Amygdala (tissue), 56 donors: ENCODE measurements at regions not wholly inside any gene's neighbourhood (a gene's known extent, or its start where the extent isn't known, plus 50 kb on each side); places are given as distances from the start of the nearest gene placed in this dataset.

Source experiments
- DNase-seq, 56 donors: peaks; one replicate each; lab custom pipeline; 2025; lab: John Stamatoyannopoulos, UW

GRCh38 chr5:143569722-143570567 lies 166.5 kb upstream of the NR3C1 start:
- DNase-seq = no peak

- DNase-seq = no peak
These were observed 165.8 kb upstream of the NR3C1 start for GRCh38 chr5:143569213-143569701.

GRCh38 chr5:143567583-143568504 lies 164.4 kb upstream of the NR3C1 start:
- no peak for DNase-seq

GRCh38 chr5:143566139-143566538 lies 162.7 kb upstream of the NR3C1 start:
- DNase-seq = no peak

DNA sequence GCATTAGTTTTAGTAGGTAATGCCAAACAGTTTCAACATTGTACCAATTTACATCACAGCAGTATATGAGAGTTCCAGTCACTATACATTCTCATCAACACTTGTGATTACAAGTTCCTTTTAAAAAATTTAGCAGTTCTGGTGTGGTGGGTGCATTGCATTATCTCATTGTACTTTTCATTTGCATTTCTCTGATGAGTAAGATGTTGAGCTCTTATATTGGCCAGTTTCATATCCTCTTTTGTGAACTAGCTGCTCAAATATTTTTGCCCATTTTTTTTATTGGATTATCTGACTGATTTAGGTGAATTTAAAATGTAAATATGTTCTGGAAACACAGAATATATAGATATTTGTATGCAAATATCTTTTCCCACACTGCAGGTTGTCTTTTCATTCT lies 160.9 kb upstream of the NR3C1 start:
- DNase-seq = no peak

DNA sequence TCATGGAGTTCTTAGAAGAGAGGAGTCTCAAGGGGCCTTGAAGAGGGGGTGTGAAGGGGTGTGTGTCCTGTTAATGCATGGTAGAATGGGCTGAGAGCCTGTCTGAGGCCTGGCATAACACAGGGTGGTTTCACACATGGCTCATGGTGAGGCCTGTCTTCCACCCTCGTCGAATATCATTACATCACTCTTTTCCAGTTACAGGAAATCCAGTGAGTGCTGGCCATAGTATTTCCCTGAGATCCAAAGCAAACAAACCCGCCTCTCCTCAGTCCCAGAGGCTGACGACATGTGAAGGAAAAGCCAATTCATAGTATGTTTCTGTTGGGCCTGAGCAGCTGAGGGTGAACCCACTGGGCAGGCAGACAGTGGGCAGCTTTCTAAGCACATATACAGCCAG lies 159.4 kb upstream of the NR3C1 start:
- no peak for DNase-seq

GRCh38 chr5:143561219-143561618 lies 157.7 kb upstream of the NR3C1 start:
- no peak for DNase-seq

GRCh38 chr5:143560378-143560777 lies 156.9 kb upstream of the NR3C1 start:
- DNase-seq = no peak

DNA sequence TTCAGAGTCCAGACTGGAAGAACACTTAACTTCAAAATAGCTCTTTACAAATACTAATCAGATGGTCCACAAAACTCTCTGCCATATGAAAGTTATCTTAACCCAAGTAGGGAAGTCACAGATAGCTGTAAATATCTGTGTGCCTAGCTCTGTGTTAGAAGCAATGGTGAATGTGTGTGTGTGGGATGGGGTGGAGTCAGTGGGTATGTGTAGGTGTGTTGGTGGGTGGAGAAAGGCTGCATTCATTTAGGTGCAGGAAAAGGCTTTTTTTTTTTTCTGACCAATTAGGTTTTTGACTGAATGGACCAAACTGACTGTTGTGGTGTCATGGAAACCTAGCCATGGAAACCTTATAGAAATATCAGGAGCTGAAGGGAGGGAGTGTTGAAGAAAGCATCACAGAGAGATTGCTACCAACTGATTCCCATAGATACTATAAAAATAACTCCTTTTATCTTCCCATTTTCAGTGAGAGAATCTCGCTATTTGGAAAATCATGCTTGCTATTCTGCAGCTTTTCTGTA lies 156.2 kb upstream of the NR3C1 start:
- DNase-seq = peak in 1 of 56 donors; percentile 12

- DNase-seq = no peak
These were observed 154.6 kb upstream of the NR3C1 start for GRCh38 chr5:143558048-143558447.

DNA sequence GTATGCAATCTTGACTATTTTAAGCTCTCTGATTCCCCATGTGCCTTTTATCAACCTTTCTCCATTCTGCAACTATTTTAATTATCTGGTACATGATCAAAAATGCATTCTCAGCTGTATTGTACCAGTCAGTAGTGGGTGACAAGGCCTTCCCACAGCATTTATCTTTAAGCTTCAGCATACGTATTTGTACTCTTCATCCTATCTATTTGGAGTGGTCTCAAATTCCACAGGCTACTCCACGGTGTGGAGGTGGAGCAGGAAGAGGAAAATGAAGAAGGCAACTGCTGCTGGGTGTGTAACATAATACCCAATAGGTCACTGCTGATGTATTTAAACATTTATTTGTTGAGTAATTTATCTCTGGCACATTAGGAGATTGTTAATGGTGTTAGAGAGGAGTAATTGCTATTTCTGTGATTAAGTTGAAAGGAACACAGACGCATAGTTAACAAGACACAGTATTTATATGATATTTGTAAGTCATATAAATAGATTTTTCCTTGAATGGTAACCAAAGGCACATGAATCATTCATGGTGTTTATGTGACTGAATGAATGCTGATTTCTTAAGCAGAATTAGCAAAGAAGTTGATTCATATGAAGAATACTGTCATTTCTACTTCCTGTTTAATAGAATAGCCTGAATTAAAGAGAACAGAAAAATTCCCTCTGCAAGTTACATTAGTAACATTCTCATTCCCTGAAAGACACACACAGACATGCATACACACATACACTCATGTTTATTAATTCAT lies 153.8 kb upstream of the NR3C1 start:
- DNase-seq = no peak

GRCh38 chr5:143554918-143555477 lies 151.5 kb upstream of the NR3C1 start:
- no peak for DNase-seq

- no peak for DNase-seq
These were observed 150.8 kb upstream of the NR3C1 start for GRCh38 chr5:143554187-143554717.

- no peak for DNase-seq
These were observed 149.2 kb upstream of the NR3C1 start for GRCh38 chr5:143552680-143553079.

GRCh38 chr5:143551820-143552251 lies 148.3 kb upstream of the NR3C1 start:
- no peak for DNase-seq

- DNase-seq = no peak
These were observed 147.6 kb upstream of the NR3C1 start for GRCh38 chr5:143550986-143551630.

DNA sequence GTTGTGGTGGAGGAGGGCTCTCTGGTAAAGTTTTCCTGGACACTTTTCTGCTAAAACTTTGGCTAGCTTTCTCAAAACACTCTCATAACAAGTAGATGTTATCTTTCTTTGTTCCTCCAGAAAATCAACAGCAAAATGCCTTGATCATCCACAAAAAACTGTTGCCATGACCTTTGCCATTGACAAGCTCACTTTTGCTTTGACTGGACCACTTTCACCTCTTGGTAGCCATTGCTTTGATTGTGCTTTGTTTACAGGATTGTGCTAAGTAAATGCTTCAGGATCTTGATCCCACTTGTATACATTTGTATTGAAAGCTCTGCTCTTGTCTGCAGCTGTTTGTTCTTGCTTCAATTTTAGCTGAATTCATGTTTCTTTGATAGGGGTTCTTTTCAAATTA lies 143.9 kb upstream of the NR3C1 start:
- DNase-seq = no peak

GRCh38 chr5:143546394-143546793 lies 142.9 kb upstream of the NR3C1 start:
- DNase-seq = no peak

- no peak for DNase-seq
These were observed 141.1 kb upstream of the NR3C1 start for GRCh38 chr5:143544606-143545005.
